ENCODE measurements at regions not wholly inside any gene's neighbourhood (a gene's known extent, or its start where the extent isn't known, plus 50 kb on each side); places are given as distances from the start of the nearest gene placed in this dataset.

GRCh38 chr11:134485316-134485715 lies 73.3 kb upstream of the B3GAT1 start:
- ATAC-seq: no peak

GRCh38 chr11:134483857-134484256 lies 71.8 kb upstream of the B3GAT1 start:
- ATAC-seq: no peak

DNA sequence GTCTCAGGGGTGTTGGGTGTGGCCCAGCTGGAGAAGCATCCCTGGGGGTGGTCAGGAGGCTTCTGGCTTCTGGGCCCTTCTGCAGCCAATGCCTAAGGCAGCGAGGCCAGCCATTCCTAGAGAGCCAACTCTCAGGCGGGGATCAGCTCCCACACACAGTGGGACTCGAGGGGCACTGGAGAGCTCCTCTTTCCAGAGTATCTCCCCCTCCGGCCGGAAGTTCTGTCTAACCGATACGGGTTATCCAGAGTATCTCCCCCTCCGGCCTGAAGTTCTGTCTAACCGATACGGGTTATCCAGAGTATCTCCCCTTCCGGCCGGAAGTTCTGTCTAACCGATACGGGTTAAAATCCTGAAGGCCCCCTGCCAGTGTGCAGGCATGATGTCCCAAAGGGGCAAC lies 71.2 kb upstream of the B3GAT1 start:
- ATAC-seq: no peak

- ATAC-seq: no peak
Observed at GRCh38 chr11:134482865-134483264, 70.8 kb upstream of the B3GAT1 start.

DNA sequence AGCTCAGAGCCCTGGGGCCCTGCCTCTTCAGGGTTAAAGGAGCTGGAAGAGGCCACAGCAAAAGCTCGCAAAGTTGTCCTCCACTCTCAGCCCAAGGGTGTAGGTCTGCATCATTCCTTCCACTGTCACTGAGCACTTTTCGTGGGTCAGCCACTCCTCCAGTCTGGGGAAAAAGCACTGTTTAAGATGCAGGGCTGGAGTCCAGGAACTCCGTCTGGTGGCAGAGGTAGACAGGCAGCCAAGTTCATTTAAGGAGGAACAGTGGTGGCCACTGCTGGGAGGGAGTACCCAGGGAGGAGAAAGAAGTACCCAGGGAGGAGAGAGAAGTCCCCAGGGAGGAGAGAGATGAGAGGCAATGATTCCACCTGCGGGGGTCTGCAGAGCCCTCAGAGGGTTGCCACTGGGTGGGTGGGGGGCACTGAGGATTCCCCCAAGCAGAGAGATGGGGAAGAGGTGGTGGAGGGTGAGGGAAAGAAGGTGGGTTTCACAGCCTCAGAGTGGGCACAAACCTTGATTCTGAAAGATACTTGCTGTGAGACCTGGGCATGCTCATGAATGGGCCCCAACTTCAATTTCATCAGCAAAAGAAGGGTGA lies 70.0 kb upstream of the B3GAT1 start:
- no peak for ATAC-seq

DNA sequence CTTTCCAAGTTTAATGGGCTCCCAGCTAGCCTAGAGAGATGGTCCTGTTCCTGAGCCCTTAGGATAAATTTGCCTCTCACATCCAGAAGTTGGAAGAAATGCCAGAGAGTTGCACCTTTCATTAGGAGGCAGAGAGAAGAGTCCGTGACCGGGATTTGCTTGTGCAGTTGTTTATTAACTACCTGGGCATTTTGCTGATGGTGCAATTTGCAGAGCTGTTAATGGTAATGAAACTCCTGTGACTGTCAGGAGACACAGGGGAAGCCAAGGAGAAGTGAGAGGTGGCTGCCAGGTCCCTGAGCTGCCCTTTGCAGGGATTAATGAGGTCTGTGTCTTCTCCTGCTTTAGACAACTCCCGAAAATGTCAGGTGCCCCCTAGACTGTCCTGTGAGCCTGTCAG lies 69.1 kb upstream of the B3GAT1 start:
- ATAC-seq: no peak

DNA sequence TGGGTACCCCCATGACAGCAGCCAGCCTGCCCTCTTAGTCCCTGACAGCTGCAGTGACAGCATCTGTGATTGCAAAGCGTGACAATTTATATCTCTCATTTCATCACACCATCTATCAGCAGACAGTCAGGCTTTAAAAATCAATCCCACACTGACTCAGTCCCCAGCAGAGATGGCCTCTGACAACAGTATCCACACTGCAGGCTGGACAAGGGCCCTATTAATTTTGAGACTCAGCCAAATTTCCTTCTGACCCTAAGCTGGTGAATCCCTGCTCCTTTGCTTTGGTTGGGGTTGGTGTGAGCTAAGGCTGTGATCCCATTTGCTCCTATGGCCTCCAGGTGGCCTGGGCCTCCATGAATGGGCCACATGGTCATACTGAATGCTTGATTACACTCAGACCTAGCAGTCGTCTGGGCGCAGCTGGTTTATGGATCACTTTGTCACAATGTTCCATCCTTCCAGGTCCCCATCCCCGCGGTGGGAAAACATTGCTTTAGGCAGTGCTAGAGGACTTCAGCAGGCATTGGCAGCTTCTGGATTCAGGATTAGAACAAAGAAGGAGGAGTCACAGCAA lies 68.2 kb upstream of the B3GAT1 start:
- ATAC-seq: no peak

DNA sequence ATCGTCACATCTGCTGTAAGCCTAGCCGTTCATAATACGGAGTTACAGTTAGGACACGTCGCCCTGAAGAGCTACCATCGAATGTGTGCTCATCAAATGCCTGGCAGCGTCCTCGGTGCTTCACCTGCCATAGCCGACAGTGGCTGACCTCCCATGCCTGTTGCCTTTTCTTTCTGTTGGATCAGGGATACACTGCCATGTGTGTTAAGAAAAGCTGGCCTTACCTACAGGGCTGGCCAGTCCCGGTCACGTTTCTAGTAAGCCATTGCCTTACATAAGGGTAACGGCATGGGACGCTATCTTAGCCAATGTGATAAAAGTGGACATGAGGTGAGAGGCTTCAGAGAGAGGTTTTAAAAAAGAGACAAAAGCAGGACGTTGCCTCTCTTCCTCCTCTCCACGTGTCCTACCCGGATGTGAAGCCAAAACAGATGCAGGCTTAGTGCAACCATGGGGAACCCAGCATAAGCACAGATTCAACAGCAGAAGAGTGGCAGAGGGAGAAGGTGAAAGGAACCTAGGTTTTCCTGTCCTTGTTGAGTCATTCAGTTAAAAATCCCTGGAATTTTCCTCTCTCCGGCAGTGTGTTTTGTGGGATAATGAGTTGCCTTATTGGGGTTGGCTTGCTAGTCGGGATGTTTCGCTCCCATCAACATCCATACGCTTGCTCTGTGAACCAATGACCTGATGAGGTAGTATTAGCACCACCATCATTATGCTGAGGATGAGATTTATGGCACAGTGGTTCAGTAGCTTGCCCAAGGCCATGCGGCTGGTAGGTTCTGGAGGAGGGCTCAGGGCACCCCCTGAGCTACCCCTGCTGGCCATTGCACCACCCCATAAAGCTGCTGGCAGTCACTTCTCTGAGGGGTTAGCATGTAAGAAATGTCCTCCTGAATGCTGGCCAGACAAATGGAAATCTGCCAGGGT lies 67.4 kb upstream of the B3GAT1 start:
- no peak for ATAC-seq

- ATAC-seq: no peak
Observed at GRCh38 chr11:134478611-134479010, 66.6 kb upstream of the B3GAT1 start.

GRCh38 chr11:134478176-134478575 lies 66.1 kb upstream of the B3GAT1 start:
- no peak for ATAC-seq

GRCh38 chr11:134477486-134477885 lies 65.4 kb upstream of the B3GAT1 start:
- no peak for ATAC-seq

GRCh38 chr11:134476435-134477021 lies 64.5 kb upstream of the B3GAT1 start:
- no peak for ATAC-seq

DNA sequence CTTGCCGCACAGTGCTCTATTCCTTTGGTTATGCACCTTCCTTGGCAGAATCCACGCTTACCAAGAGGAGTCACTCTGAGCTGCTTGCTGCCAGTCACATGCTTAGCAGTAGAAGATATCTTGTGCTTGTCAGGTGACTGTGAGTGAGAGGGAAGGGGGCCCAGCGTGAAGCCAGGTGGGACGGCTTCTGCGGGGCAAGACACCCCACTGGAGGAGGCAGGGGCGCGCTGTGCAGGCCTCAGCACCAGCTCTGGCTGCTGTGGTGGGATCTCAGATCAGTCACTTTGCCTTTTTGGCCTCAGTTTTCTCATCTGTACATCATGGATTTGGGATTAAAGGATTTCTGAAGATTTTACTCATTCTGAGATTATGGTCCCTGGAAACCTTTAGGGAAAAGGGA lies 63.9 kb upstream of the B3GAT1 start:
- ATAC-seq: no peak

GRCh38 chr11:134474942-134475341 lies 62.9 kb upstream of the B3GAT1 start:
- ATAC-seq: no peak

DNA sequence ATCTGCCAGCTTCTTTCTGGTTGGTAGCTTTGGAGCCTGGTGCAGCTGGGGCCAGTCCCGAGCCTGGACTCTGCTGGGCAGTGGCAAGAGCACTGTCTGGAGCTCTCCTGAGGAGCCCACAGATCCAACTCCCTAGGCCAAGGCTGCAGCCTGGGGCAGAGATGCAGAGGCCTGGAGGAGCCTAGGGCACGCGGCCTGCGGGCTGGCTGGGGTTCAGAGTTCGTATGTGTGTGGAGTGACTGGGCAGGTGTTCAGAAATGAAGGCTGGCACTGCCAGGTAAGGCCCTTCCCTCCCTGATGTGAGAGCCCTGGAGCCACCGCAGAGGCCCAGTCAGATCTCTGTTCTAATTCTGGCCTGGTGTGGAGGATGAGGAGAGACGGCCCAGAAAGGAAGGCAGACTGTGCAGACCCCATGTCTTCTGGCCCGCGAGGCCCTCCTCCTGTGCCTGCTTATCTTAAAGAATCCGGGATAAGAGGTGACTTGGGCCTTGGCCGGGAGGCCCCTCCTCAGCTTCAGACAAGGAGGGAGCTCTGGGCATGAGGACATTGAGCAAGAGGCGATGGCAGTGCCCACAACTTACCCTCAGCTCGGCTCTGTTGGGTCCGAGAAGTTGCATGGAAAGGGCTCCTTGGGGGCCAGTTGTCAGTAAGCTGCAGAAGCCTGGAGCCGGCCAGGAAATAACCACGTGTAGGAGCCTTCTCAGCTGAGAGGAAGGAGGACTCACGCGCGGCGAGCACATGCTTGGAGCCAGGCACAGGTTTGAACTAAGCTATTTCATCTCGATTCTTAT lies 62.2 kb upstream of the B3GAT1 start:
- no peak for ATAC-seq

- no peak for ATAC-seq
Observed at GRCh38 chr11:134471716-134472455, 59.8 kb upstream of the B3GAT1 start.

DNA sequence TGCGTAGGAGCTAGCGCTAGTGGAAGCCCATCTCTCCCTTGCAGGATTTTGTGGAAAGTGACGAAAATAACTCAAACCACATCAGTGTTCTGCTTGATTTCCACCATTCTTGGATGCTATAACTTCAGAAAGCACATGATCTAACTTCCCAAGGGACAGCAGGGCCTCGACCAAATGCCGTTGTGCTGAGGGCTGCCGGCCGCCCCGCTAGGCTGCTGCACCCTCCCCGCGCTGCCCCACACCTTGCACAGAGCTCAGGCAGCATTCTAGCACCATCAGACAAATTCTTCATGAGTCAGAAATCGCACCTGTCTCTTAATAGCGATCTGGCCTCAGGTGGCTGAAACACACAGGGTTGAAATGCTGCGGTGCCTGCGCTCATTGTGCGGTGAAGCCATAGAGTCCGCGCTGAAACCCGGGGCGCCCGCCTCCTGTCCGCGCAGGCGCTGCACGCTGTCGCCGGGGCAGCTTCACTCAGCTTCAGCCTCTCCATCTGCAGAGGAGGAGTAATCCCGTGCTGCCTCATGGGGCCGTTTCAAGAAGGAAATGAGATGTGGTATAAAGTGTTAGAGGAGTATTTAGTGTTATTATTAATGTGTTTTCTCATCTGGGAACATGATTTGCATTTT lies 59.2 kb upstream of the B3GAT1 start:
- no peak for ATAC-seq

DNA sequence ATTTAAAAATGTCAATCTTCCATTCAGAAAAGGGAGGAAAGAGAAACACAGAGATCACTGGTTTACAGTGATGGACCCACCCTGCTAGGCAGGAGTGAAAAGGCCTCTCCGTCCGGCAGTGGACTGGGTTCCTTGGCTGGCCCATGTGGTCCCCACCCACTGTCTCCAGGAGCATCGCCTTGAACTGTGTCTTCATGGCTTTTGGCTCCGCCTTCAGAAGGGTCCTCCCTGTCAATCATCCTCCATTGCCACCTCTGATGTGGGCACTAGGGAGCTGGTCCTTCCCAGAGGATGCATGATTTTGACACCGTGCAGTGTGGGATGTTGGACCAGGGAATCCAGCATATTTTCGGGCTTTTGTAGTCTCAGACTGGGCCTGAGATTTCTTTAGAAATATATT lies 58.2 kb upstream of the B3GAT1 start:
- ATAC-seq: no peak

DNA sequence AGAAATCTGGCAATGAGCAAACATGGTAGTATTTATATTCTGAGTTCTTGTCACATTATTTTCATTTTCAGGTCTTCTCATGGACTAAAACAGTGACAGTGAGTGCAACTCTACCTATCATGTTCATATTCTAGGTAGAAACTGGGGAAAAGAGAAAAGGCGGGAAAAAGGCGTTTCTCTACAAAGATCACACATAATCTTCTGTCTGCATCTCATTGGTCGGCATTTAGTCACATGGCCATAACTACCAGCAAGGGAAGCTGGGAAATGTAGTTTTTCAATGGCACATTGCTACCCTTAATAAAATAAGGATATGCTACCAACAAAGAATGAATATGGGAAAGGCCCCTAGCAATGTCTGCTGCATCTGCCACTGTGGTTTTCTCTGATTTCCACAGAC lies 57.6 kb upstream of the B3GAT1 start:
- ATAC-seq: no peak

DNA sequence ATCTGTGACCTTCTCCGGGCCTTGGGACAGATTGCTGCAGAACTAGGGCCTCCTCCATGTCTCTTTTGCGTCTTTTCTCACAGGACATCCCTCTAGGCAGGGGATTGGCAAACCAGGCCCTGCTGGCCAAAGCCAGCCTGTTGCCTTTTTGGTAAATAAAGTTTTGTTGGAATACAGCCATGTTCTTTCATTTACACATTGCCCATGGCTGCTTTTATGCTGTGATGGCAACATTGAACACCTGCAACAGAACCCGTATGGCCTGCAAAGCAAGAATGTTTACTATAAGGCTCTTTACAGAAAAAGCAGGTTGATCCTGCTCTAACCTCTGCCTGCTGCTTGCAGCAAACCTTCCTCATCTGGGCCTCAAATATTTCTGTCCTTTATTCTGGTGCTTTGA lies 56.8 kb upstream of the B3GAT1 start:
- no peak for ATAC-seq

DNA sequence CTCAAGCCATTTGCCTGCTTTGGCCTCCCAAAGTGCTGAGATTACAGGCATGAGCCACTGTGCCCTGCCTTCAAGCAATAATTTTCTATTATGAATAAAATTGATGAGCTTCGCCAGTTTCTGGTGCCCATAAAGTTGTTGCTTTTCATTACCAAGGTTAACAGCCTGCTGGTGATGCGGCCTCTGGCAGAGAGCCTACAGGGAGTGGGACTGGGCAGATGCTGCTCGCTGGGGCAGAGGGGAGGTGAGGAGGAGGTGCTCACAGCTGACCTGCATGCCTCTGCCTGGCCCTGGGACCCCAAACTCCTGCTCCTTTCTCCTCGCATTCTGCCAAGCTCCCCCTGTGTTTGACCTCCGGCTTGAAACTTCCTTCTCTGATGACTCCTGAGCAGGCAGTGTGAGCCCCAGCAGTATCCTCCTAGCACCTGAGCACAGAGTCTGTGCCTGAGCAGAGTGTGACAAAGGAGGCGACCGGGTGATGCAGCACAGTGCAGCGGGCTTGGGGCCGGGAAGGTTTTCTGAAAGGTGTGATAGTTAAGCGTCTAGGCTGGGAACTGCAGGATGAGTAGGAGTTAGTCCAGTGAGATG lies 56.1 kb upstream of the B3GAT1 start:
- no peak for ATAC-seq

Data from activated CD4-positive, CD25-positive, alpha-beta regulatory T cell treated with anti-CD3 and anti-CD28 coated beads, Interleukin-2, amount 50 U/mL, for 24 hours (primary cell).